ENCODE measurements at regions not wholly inside any gene's neighbourhood (a gene's known extent, or its start where the extent isn't known, plus 50 kb on each side); places are given as distances from the start of the nearest gene placed in this dataset.
A peak's percentile ranks its signal among the peaks of the same experiment; 100 is the strongest.

DNA sequence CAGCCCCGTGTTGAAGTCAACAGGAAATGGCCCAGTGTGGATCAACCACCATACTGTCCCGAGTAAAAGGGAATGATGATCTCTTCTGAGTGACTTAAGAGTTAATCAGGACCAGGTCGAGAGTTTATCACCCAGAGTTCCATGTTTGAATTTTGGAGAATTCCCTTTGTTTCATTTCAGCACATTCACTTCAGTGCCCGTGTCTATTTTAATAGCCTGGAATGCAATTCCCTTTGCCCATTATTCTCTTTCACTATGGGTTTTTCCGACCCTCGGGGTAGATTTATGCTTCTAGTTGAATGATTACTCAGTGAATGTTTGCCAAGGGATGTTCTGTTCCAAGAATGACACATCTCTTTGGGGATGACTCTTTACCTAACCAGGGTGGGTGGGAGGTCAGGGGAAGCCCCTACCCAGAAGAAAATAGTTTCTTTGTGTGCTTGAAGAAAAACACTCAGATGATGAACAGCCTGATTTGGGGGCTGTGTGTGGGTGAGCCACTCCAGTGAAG, 594.9 kb downstream of the INHBA start:
- DNase-seq (ENCODE audit: low spot score), result no peak
- in situ Hi-C loops (cut with MboI; ENCODE audit: low sequenced_read_pairs, unreplicated experiment), result no loop called here
- TF ChIP-seq, protein P1, sequence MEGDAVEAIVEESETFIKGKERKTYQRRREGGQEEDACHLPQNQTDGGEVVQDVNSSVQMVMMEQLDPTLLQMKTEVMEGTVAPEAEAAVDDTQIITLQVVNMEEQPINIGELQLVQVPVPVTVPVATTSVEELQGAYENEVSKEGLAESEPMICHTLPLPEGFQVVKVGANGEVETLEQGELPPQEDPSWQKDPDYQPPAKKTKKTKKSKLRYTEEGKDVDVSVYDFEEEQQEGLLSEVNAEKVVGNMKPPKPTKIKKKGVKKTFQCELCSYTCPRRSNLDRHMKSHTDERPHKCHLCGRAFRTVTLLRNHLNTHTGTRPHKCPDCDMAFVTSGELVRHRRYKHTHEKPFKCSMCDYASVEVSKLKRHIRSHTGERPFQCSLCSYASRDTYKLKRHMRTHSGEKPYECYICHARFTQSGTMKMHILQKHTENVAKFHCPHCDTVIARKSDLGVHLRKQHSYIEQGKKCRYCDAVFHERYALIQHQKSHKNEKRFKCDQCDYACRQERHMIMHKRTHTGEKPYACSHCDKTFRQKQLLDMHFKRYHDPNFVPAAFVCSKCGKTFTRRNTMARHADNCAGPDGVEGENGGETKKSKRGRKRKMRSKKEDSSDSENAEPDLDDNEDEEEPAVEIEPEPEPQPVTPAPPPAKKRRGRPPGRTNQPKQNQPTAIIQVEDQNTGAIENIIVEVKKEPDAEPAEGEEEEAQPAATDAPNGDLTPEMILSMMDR (IDR thresholded peaks at IDR 0.05; ENCODE audit: borderline replicate concordance, control extremely low read depth, extremely low read depth, insufficient read depth, missing control alignments), result no peak

DNA sequence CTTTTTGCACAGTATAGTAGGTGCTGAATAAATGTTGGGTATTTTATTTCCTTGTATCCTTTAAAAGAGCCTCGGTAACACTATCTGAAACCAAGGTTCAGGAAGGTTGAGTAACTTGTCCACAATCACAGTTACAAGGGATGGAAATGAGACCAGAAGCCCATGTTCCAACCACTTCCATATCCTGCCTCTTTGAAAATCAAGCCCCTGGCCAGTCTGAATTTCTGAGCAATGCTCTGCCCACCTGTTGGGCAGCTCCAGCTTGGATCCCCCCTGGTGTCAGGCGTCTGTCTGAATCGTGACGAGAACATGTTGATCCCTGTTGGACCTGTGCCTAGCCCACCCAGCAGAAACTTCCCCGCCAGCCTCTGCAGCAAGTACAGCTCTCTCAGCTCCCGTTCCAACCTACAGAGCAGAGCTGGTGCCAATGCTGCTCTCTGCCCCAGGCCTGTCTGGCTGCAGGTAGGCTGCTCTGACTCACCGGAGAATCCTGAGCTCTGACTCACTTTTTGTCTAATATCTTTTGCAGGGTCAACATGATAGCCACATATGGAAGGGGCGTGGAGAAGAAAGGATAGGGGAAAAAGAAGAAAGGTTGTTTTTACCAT, 595.5 kb downstream of the INHBA start:
- in situ Hi-C loops (cut with MboI; ENCODE audit: low sequenced_read_pairs, unreplicated experiment), result no loop called here
- no peak for DNase-seq (ENCODE audit: low spot score)
- TF ChIP-seq, protein P1 (IDR thresholded peaks at IDR 0.05; ENCODE audit: borderline replicate concordance, control extremely low read depth, extremely low read depth, insufficient read depth, missing control alignments), result no peak

DNA sequence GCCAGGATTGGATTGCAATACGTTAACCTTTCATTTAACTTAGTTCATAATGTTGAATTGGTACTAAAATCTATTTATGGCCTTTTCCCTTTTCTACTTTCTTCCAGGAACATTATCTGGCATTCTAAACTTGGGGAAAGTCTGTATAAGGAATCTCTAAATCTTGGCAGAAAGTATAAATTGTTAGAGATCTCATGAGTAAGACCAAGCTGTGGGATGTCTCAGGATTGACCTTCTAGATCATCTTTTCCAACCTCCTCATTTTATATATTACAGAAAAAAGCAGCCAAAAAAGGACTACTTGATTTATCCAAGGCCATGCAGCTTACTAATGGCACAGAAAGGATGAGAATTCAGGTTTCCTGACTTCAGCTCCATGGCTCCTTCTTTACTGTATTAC, 598.3 kb downstream of the INHBA start:
- no peak for DNase-seq (ENCODE audit: low spot score)
- in situ Hi-C loops (cut with MboI; ENCODE audit: low sequenced_read_pairs, unreplicated experiment), result no loop called here

DNA sequence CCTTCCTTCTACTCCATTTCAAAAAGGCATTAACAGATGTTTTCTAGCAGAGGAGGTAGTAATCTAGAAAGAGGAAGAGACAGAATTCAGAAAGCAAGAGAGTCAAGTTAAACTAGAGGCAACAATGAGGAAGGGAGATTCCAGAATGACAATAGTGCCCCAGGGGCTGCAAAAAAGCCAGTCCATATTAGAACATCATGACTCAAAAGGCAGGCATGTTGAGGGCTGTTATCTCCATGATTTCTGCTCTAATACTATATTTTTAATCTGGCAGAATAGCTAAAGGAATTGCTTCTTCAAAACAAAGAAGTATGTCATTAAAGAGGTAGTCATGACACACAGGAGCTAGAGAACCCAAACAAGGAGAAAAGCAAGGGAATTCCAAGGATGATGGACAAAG, 599.6 kb downstream of the INHBA start:
- TF ChIP-seq, protein P1 (IDR thresholded peaks at IDR 0.05; ENCODE audit: borderline replicate concordance, control extremely low read depth, extremely low read depth, insufficient read depth, missing control alignments), result no peak
- peak; percentile 11 for DNase-seq (ENCODE audit: low spot score)
- in situ Hi-C loops (cut with MboI; ENCODE audit: low sequenced_read_pairs, unreplicated experiment), result no loop called here

More for the DNA sequence above, 598.3 kb downstream of the INHBA start:
- TF ChIP-seq, protein P1 (IDR thresholded peaks at IDR 0.05; ENCODE audit: borderline replicate concordance, control extremely low read depth, extremely low read depth, insufficient read depth, missing control alignments), result no peak

DNA sequence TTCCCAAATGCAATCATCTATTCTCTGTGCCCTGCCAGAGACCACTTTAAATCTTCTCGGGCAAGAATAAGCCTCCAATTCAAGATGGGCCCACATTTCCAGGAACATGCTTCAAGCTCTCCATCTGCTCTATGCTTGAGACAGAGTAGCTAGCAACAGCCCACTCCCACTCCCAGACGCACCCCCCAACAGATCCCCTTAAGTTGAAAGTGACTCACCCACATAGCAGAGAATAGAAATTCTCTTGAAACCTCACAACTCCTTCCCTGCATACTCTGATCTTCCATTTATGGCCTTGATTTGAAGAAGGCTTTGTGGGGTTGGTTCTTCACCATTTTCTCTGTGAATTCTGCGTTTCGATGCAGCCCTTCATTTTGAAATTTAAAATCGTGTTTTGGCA, 604.0 kb downstream of the INHBA start:
- TF ChIP-seq, protein P1 (IDR thresholded peaks at IDR 0.05; ENCODE audit: borderline replicate concordance, control extremely low read depth, extremely low read depth, insufficient read depth, missing control alignments), result no peak
- DNase-seq (ENCODE audit: low spot score), result no peak
- in situ Hi-C loops (cut with MboI; ENCODE audit: low sequenced_read_pairs, unreplicated experiment), result no loop called here

DNA sequence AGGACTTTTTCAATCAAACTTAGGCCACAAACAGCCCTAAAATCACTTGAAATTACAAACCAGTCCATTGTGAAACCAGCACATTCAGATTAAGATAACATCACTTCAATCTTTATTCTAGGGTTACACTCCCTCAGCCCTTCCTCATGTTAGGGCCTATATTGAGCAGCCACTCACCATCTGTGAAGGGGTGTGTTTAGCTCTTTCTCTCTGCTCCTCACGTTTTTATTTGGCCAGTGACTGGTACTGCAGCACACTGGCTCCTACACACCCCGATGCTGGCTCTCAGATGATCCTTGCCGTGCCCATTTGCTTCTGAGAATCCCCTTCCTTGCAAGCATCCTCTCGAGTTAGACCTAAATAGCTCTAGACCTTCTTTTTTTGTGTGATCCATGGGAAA, 604.5 kb downstream of the INHBA start:
- in situ Hi-C loops (cut with MboI; ENCODE audit: low sequenced_read_pairs, unreplicated experiment), result no loop called here
- DNase-seq (ENCODE audit: low spot score), result no peak
- TF ChIP-seq, protein P1 (IDR thresholded peaks at IDR 0.05; ENCODE audit: borderline replicate concordance, control extremely low read depth, extremely low read depth, insufficient read depth, missing control alignments), result no peak

All from GM13976 (cell line).